ENCODE measurements at regions not wholly inside any gene's neighbourhood (a gene's known extent, or its start where the extent isn't known, plus 50 kb on each side); places are given as distances from the start of the nearest gene placed in this dataset.

- no peak overlapping the region for H3K27ac ChIP-seq
- intact Hi-C loops (cut with DNase I): no loop called here
- H3K4me1 ChIP-seq (replicated peaks in 1 of 2): no peaks in the 10 kb centered on the region
- no peaks in the 10 kb centered on the region for H3K36me3 ChIP-seq (replicated peaks in 1 of 2)
- no peak overlapping the region for H3K4me3 ChIP-seq
- TF ChIP-seq CTCF (IDR thresholded peaks at IDR 0.05) (no peak), POLR2A (IDR thresholded peaks at IDR 0.05) (no peak)
- no peaks in the 10 kb centered on the region for H3K9me3 ChIP-seq (replicated peaks in 1 of 3)
- 85 to 92% (median 86%) methylated on average over 7 to 11 of the region's 11 CpGs for WGBS, 4 donors
- DNase-seq: no peak
- no peaks in the 10 kb centered on the region for H3K27me3 ChIP-seq
Observed at GRCh38 chr2:2472044-2472443, 141.0 kb upstream of the MYT1L start.

- Histone ChIP-seq H3K4me1 (replicated peaks in 1 of 2) (no peaks in the 10 kb centered on the region), H3K27ac (no peak overlapping the region), H3K9me3 (replicated peaks in 1 of 3) (no peaks in the 10 kb centered on the region), H3K36me3 (replicated peaks in 1 of 2) (no peaks in the 10 kb centered on the region), H3K4me3 (no peak overlapping the region), H3K27me3 (no peaks in the 10 kb centered on the region)
- TF ChIP-seq POLR2A (IDR thresholded peaks at IDR 0.05): no peak
- no peak for TF ChIP-seq CTCF (IDR thresholded peaks at IDR 0.05)
- intact Hi-C loops (cut with DNase I): no loop called here
- no peak for DNase-seq
- WGBS, 4 donors: 69 to 74% (median 73%) methylated on average over 9 of the region's 9 CpGs
Observed at GRCh38 chr2:2466534-2466933, 135.5 kb upstream of the MYT1L start.

- H3K36me3 ChIP-seq (replicated peaks in 1 of 2): no peaks in the 10 kb centered on the region
- DNase-seq: no peak
- TF ChIP-seq POLR2A (IDR thresholded peaks at IDR 0.05) (no peak), CTCF (IDR thresholded peaks at IDR 0.05) (no peak)
- H3K27me3 ChIP-seq: no peaks in the 10 kb centered on the region
- H3K9me3 ChIP-seq (replicated peaks in 1 of 3): no peaks in the 10 kb centered on the region
- WGBS, 4 donors: 65 to 72% (median 67%) methylated on average over 6 of the region's 6 CpGs
- peak overlapping the region in 1 of 4 donors; percentile 23 for H3K4me3 ChIP-seq
- H3K27ac ChIP-seq: no peak overlapping the region
- no peaks in the 10 kb centered on the region for H3K4me1 ChIP-seq (replicated peaks in 1 of 2)
- intact Hi-C loops (cut with DNase I): no loop called here
Observed at GRCh38 chr2:2464643-2465042, 133.6 kb upstream of the MYT1L start.

GRCh38 chr2:2464094-2464493 lies 133.0 kb upstream of the MYT1L start:
- intact Hi-C loops (cut with DNase I): no loop called here
- no peaks in the 10 kb centered on the region for H3K4me1 ChIP-seq (replicated peaks in 1 of 2)
- H3K27ac ChIP-seq: no peak overlapping the region
- H3K27me3 ChIP-seq: no peaks in the 10 kb centered on the region
- H3K36me3 ChIP-seq (replicated peaks in 1 of 2): no peaks in the 10 kb centered on the region
- peak overlapping the region in 1 of 4 donors; percentile 23 for H3K4me3 ChIP-seq
- TF ChIP-seq CTCF (IDR thresholded peaks at IDR 0.05) (no peak), POLR2A (IDR thresholded peaks at IDR 0.05) (no peak)
- WGBS, 4 donors: 25 to 46% (median 30%) methylated on average over 9 to 12 of the region's 12 CpGs
- peak in 5 of 7 donors; percentile 12 to 85 (median 33) for DNase-seq
- no peaks in the 10 kb centered on the region for H3K9me3 ChIP-seq (replicated peaks in 1 of 3)
